HG03060 (cell line): ENCODE measurements at regions not wholly inside any gene's neighbourhood (a gene's known extent, or its start where the extent isn't known, plus 50 kb on each side); places are given as distances from the start of the nearest gene placed in this dataset.
"Not testable (repeated sequence)": the region's sequence is repeated elsewhere in the genome, so short reads cannot be mapped to it uniquely, and the experiment has no call there.

ENCODE experiments used
- ATAC-seq: cut with Tn5 transposase; IDR thresholded peaks from one replicate; pipeline ENCODE4 v1.9.1; 2021; ENCODE audit warnings: low read depth, moderate number of reproducible peaks; ENCODE audit not compliant: unreplicated experiment

GRCh38 chr5:118111956-118112355 is 876.4 kb downstream of the DTWD2 start:
- no peak for ATAC-seq

- ATAC-seq: not testable (repeated sequence)
Observed at GRCh38 chr5:118107246-118107645, 881.1 kb downstream of the DTWD2 start.

- ATAC-seq: no peak
Observed at GRCh38 chr5:118098716-118099115, 889.6 kb downstream of the DTWD2 start.

GRCh38 chr5:118095115-118095514 is 893.2 kb downstream of the DTWD2 start:
- no peak for ATAC-seq

- no peak for ATAC-seq
Observed at GRCh38 chr5:118088448-118088847, 899.9 kb downstream of the DTWD2 start.

GRCh38 chr5:118076490-118076889 is 911.9 kb downstream of the DTWD2 start:
- ATAC-seq: no peak

GRCh38 chr5:118070041-118070440 is 918.3 kb downstream of the DTWD2 start:
- no peak for ATAC-seq

- ATAC-seq: no peak
Observed at GRCh38 chr5:118069452-118069851, 918.9 kb downstream of the DTWD2 start.

GRCh38 chr5:118068886-118069285 is 919.5 kb downstream of the DTWD2 start:
- ATAC-seq: no peak

GRCh38 chr5:118063836-118064235 is 924.5 kb downstream of the DTWD2 start:
- not testable (repeated sequence) for ATAC-seq

GRCh38 chr5:118060833-118061232 is 927.5 kb downstream of the DTWD2 start:
- no peak for ATAC-seq

- ATAC-seq: no peak
Observed at GRCh38 chr5:118052503-118052902, 935.8 kb downstream of the DTWD2 start.

- ATAC-seq: no peak
Observed at GRCh38 chr5:118044169-118044568, 944.2 kb downstream of the DTWD2 start.

GRCh38 chr5:118043531-118043930 is 944.8 kb downstream of the DTWD2 start:
- ATAC-seq: no peak

- ATAC-seq: no peak
Observed at GRCh38 chr5:118042076-118042475, 946.3 kb downstream of the DTWD2 start.

GRCh38 chr5:118040496-118040895 is 947.9 kb downstream of the DTWD2 start:
- ATAC-seq: no peak

- ATAC-seq: no peak
Observed at GRCh38 chr5:118033686-118034338, 954.5 kb downstream of the DTWD2 start.

- no peak for ATAC-seq
Observed at GRCh38 chr5:118029807-118030206, 958.5 kb downstream of the DTWD2 start.

GRCh38 chr5:118022062-118022461 is 966.3 kb downstream of the DTWD2 start:
- no peak for ATAC-seq

- ATAC-seq: no peak
Observed at GRCh38 chr5:118017536-118017935, 970.8 kb downstream of the DTWD2 start.

GRCh38 chr5:118016396-118016795 is 972.0 kb downstream of the DTWD2 start:
- ATAC-seq: no peak

- ATAC-seq: no peak
Observed at GRCh38 chr5:118015511-118015910, 972.8 kb downstream of the DTWD2 start.
